Naive B cell (primary cell): ENCODE measurements at regions not wholly inside any gene's neighbourhood (a gene's known extent, or its start where the extent isn't known, plus 50 kb on each side); places are given as distances from the start of the nearest gene placed in this dataset.

Experiments used
- ATAC-seq, 2 donors: fragments of 150-1000 bp; cut with Tn5 transposase; 2 replicates each; pipeline ENCODE4 v1.10.0; 2021; ENCODE audit warnings: low read depth in 2 of 2, mild to moderate bottlenecking in 2 of 2, moderate library complexity in 2 of 2
- DNase-seq: peaks from one replicate; pipeline ENCODE4 v3.0.0; 2022
- H3K27ac Mint-ChIP-seq, 6 donors: one replicate each; pipeline ENCODE4 v1.8.0; 2020 to 2022; ENCODE audit warnings: mild to moderate bottlenecking in 6 of 6, mixed read lengths in 6 of 6, moderate library complexity in 5 of 6, inconsistent platforms in 2 of 6
- H3K27me3 Mint-ChIP-seq, 3 donors: one replicate each; pipeline ENCODE4 v1.8.0; 2021 to 2022; ENCODE audit warnings: mixed read lengths in 3 of 3, mild to moderate bottlenecking in 1 of 3
- H3K36me3 Mint-ChIP-seq, 2 donors: one replicate each; pipeline ENCODE4 v1.8.0; 2020 to 2022; ENCODE audit warnings: mixed read lengths in 2 of 2, inconsistent platforms in 1 of 2, mild to moderate bottlenecking in 1 of 2
- H3K4me1 Mint-ChIP-seq, 3 donors: one replicate each; pipeline ENCODE4 v1.8.0; 2020 to 2022; ENCODE audit warnings: mixed read lengths in 3 of 3, inconsistent platforms in 1 of 3, mild to moderate bottlenecking in 1 of 3, moderate library complexity in 1 of 3
- H3K4me3 Mint-ChIP-seq, 8 donors: one replicate each; pipeline ENCODE4 v1.8.0; 2020 to 2022; ENCODE audit warnings: mild to moderate bottlenecking in 8 of 8, mixed read lengths in 8 of 8, moderate library complexity in 8 of 8, inconsistent platforms in 2 of 8
- H3K9me3 Mint-ChIP-seq, 7 donors: one replicate each; pipeline ENCODE4 v1.8.0; 2020 to 2022; ENCODE audit warnings: mixed read lengths in 7 of 7, mild to moderate bottlenecking in 5 of 7, inconsistent platforms in 2 of 7, moderate library complexity in 1 of 7

GRCh38 chr13:69315039-69315438 is 792.6 kb upstream of the ATXN8OS start:
- Mint-ChIP-seq H3K4me1 (no peaks in the 10 kb centered on the region), H3K27me3 (no peaks in the 10 kb centered on the region), H3K9me3 (peaks cover 0 to 4% (median 2%) of the 10 kb centered on the region in 7 donors), H3K36me3 (no peaks in the 10 kb centered on the region), H3K27ac (no peak overlapping the region), H3K4me3 (no peak overlapping the region)
- ATAC-seq (no peak), DNase-seq (no peak)

DNA sequence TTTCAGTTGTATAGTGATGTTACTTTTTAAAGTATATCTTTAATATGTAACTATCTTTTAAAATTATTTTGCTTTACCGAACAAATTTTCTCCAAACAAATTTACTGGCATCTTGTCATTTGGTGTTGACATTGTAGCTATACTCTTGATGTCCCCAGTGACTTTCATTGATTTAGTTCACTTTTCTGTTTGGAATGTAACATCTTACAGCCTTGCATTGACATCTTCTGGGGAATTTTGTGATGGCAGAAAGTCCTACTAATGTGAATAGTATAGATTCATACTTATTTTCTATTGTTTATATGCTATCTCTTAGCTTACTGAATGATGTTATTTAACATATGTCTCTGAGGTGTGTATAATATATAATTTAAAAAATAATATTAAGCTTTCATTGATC is 800.9 kb upstream of the ATXN8OS start:
- H3K36me3 Mint-ChIP-seq: no peaks in the 10 kb centered on the region
- no peak overlapping the region for H3K4me3 Mint-ChIP-seq
- no peak for ATAC-seq
- H3K9me3 Mint-ChIP-seq: peaks cover 0 to 2% (median 0%) of the 10 kb centered on the region in 7 donors
- H3K27me3 Mint-ChIP-seq: no peaks in the 10 kb centered on the region
- no peaks in the 10 kb centered on the region for H3K4me1 Mint-ChIP-seq
- no peak overlapping the region for H3K27ac Mint-ChIP-seq
- DNase-seq: no peak

GRCh38 chr13:69300131-69300530 is 807.5 kb upstream of the ATXN8OS start:
- H3K4me3 Mint-ChIP-seq: no peak overlapping the region
- no peaks in the 10 kb centered on the region for H3K36me3 Mint-ChIP-seq
- no peaks in the 10 kb centered on the region for H3K27me3 Mint-ChIP-seq
- no peaks in the 10 kb centered on the region for H3K4me1 Mint-ChIP-seq
- DNase-seq (no peak), ATAC-seq (no peak)
- peaks cover 0 to 2% (median 0%) of the 10 kb centered on the region in 7 donors for H3K9me3 Mint-ChIP-seq
- H3K27ac Mint-ChIP-seq: no peak overlapping the region

GRCh38 chr13:69296130-69296529 is 811.5 kb upstream of the ATXN8OS start:
- no peak for ATAC-seq
- peaks cover 0 to 2% (median 0%) of the 10 kb centered on the region in 7 donors for H3K9me3 Mint-ChIP-seq
- H3K27ac Mint-ChIP-seq: no peak overlapping the region
- no peaks in the 10 kb centered on the region for H3K36me3 Mint-ChIP-seq
- H3K27me3 Mint-ChIP-seq: no peaks in the 10 kb centered on the region
- no peaks in the 10 kb centered on the region for H3K4me1 Mint-ChIP-seq
- no peak overlapping the region for H3K4me3 Mint-ChIP-seq
- no peak for DNase-seq

- Mint-ChIP-seq H3K9me3 (peaks cover 0 to under 1% (median 0%) of the 10 kb centered on the region in 7 donors), H3K27me3 (no peaks in the 10 kb centered on the region), H3K36me3 (no peaks in the 10 kb centered on the region), H3K27ac (no peak overlapping the region), H3K4me3 (no peak overlapping the region), H3K4me1 (no peaks in the 10 kb centered on the region)
- ATAC-seq (no peak), DNase-seq (no peak)
Measured at GRCh38 chr13:69292789-69293425, 814.7 kb upstream of the ATXN8OS start.

- no peak for DNase-seq
- no peak overlapping the region for H3K4me3 Mint-ChIP-seq
- peaks cover 0 to 5% (median 2%) of the 10 kb centered on the region in 7 donors for H3K9me3 Mint-ChIP-seq
- no peaks in the 10 kb centered on the region for H3K27me3 Mint-ChIP-seq
- no peaks in the 10 kb centered on the region for H3K36me3 Mint-ChIP-seq
- H3K4me1 Mint-ChIP-seq: peaks cover 0 to 4% (median 0%) of the 10 kb centered on the region in 3 donors
- no peak overlapping the region for H3K27ac Mint-ChIP-seq
- no peak for ATAC-seq
Measured at GRCh38 chr13:69291292-69291906, 816.2 kb upstream of the ATXN8OS start.

DNA sequence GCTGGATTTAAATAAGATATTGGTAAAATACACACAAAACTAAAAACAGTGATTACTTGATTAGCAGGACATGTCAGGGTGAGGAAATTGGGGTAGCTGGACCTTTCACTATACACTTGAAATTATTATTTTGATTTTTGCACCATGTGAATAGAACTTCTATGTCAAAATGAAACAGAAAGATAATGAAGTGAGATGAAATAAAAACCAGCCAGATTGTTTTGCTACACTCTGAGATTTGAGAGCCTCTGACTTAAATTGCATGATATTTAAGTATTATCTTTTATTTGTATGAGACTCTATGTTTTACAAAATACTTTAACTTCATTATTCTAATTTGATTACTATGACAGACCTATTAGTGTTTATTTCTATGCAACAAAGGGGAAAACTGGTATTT is 819.6 kb upstream of the ATXN8OS start:
- DNase-seq: no peak
- Mint-ChIP-seq H3K4me3 (no peak overlapping the region), H3K36me3 (no peaks in the 10 kb centered on the region), H3K4me1 (peaks cover 0 to 4% (median 0%) of the 10 kb centered on the region in 3 donors), H3K27ac (no peak overlapping the region), H3K9me3 (peaks cover 0 to 11% (median 2%) of the 10 kb centered on the region in 7 donors), H3K27me3 (no peaks in the 10 kb centered on the region)
- ATAC-seq: no peak

DNA sequence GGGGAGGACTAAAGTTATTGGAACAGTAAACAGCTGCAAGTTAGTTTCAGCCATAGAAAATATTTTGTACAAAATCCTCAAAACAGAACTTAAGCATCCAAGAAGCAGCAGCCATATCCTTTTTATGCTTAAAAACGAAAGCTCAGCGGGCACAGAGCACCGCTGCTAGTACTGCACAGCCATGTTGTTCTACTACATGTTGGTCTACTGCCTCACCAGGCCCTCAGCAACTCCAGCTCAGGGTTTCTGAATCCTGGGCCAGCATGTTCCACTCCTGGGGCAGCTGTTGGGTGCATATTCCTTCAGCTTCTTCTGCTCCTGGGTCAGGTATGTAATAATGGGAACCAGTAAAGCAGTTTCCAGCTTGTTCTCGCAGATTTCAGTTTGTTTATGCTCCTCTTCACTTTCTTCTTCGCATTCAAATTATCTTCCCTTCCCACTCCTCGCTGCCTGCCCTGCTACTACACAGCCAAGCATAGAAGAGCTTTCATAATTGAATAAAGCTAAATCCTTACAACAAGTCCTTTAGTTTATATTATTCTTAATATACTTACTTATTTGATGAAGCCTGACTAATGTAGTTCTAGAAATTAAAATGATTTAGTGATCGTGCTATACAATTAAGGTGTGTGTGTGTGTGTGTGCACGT is 820.5 kb upstream of the ATXN8OS start:
- DNase-seq (no peak), ATAC-seq (no peak)
- Mint-ChIP-seq H3K9me3 (peaks cover 0 to 11% (median 4%) of the 10 kb centered on the region in 7 donors), H3K4me1 (peaks cover 0 to 4% (median 0%) of the 10 kb centered on the region in 3 donors), H3K4me3 (no peak overlapping the region), H3K36me3 (no peaks in the 10 kb centered on the region), H3K27me3 (no peaks in the 10 kb centered on the region), H3K27ac (no peak overlapping the region)

DNA sequence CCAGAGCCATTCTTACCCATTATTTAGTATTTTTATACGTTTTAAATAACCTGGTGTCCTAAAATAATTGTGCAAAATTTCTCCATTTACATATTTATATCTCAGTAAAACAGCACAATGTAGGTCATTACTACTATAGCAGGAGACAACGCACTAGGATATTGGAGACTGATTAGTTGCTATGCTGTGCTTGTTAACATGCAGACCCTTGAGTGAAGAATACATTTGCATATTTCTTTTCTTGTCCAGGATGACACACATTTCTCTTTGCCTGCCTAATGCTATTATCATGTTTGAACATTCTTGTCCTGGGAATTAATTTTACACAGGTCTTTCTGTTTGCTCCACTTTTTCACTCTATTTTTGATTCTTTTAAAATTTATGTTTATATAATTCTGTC is 823.8 kb upstream of the ATXN8OS start:
- no peaks in the 10 kb centered on the region for H3K36me3 Mint-ChIP-seq

GRCh38 chr13:69283301-69283700 is 824.3 kb upstream of the ATXN8OS start:
- Mint-ChIP-seq H3K36me3 (no peaks in the 10 kb centered on the region), H3K27me3 (no peaks in the 10 kb centered on the region), H3K27ac (no peak overlapping the region), H3K4me1 (peaks cover 0 to 4% (median 0%) of the 10 kb centered on the region in 3 donors), H3K9me3 (peaks cover 0 to 11% (median 4%) of the 10 kb centered on the region in 7 donors), H3K4me3 (no peak overlapping the region)
- ATAC-seq (no peak), DNase-seq (no peak)

More for the DNA sequence above, 823.8 kb upstream of the ATXN8OS start:
- Mint-ChIP-seq H3K27me3 (no peaks in the 10 kb centered on the region), H3K4me3 (no peak overlapping the region), H3K9me3 (peaks cover 0 to 11% (median 4%) of the 10 kb centered on the region in 7 donors), H3K4me1 (peaks cover 0 to 4% (median 0%) of the 10 kb centered on the region in 3 donors), H3K27ac (no peak overlapping the region)
- ATAC-seq (no peak), DNase-seq (no peak)

GRCh38 chr13:69280399-69280798 is 827.2 kb upstream of the ATXN8OS start:
- Mint-ChIP-seq H3K27ac (no peak overlapping the region), H3K36me3 (no peaks in the 10 kb centered on the region), H3K9me3 (peaks cover 0 to 7% (median 4%) of the 10 kb centered on the region in 7 donors), H3K4me1 (no peaks in the 10 kb centered on the region), H3K4me3 (no peak overlapping the region), H3K27me3 (no peaks in the 10 kb centered on the region)
- ATAC-seq: no peak
- DNase-seq: no peak

- Mint-ChIP-seq H3K4me1 (no peaks in the 10 kb centered on the region), H3K27ac (no peak overlapping the region), H3K4me3 (no peak overlapping the region), H3K9me3 (peaks cover 0 to 4% (median 2%) of the 10 kb centered on the region in 7 donors), H3K36me3 (no peaks in the 10 kb centered on the region), H3K27me3 (no peaks in the 10 kb centered on the region)
- ATAC-seq: no peak
- DNase-seq: no peak
Measured at GRCh38 chr13:69279213-69279612, 828.4 kb upstream of the ATXN8OS start.

DNA sequence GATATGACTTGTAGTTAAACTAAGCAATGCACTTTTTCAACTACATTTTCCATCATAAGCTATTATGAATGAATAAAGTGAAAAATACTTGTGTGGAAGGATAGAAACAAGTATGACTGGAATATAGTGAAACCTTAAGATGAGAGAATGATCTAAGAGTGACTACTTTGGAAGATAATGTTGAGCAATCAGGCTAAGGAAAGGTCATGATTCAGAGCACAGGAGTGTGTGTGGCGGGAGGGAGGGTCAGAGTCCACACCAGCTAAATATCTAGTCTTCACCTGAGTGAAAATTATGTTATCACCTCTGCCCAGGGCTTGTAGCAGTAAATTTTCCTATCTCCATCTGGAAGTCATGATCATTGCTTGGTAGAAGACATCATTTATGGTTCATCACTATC is 833.4 kb upstream of the ATXN8OS start:
- DNase-seq: no peak
- H3K4me3 Mint-ChIP-seq: no peak overlapping the region
- no peaks in the 10 kb centered on the region for H3K27me3 Mint-ChIP-seq
- H3K36me3 Mint-ChIP-seq: no peaks in the 10 kb centered on the region
- ATAC-seq: no peak
- H3K27ac Mint-ChIP-seq: no peak overlapping the region
- H3K4me1 Mint-ChIP-seq: no peaks in the 10 kb centered on the region
- H3K9me3 Mint-ChIP-seq: peaks cover 0 to 4% (median 0%) of the 10 kb centered on the region in 7 donors
